ENCODE measurements at regions not wholly inside any gene's neighbourhood (a gene's known extent, or its start where the extent isn't known, plus 50 kb on each side); places are given as distances from the start of the nearest gene placed in this dataset.

- DNase-seq: no peak
Observed at GRCh38 chr3:81041331-81041730, 720.1 kb downstream of the GBE1 start.

- no peak for DNase-seq
Observed at GRCh38 chr3:81040107-81040506, 721.3 kb downstream of the GBE1 start.

- DNase-seq: no peak
Observed at GRCh38 chr3:81033684-81034083, 727.8 kb downstream of the GBE1 start.

- no peak for DNase-seq
Observed at GRCh38 chr3:81033185-81033584, 728.3 kb downstream of the GBE1 start.

GRCh38 chr3:81029861-81030260 lies 731.6 kb downstream of the GBE1 start:
- no peak for DNase-seq

GRCh38 chr3:81027344-81027743 lies 734.1 kb downstream of the GBE1 start:
- DNase-seq: no peak

- no peak for DNase-seq
Observed at GRCh38 chr3:81024560-81024959, 736.9 kb downstream of the GBE1 start.

- DNase-seq: no peak
Observed at GRCh38 chr3:81022339-81022738, 739.1 kb downstream of the GBE1 start.

- no peak for DNase-seq
Observed at GRCh38 chr3:81013360-81013759, 748.1 kb downstream of the GBE1 start.

GRCh38 chr3:81005992-81006391 lies 755.5 kb downstream of the GBE1 start:
- no peak for DNase-seq

GRCh38 chr3:81003817-81004216 lies 757.6 kb downstream of the GBE1 start:
- no peak for DNase-seq

GRCh38 chr3:81003008-81003645 lies 758.3 kb downstream of the GBE1 start:
- no peak for DNase-seq

GRCh38 chr3:80999481-80999880 lies 762.0 kb downstream of the GBE1 start:
- no peak for DNase-seq

GRCh38 chr3:80998022-80998421 lies 763.4 kb downstream of the GBE1 start:
- no peak for DNase-seq

- no peak for DNase-seq
Observed at GRCh38 chr3:80997622-80998021, 763.8 kb downstream of the GBE1 start.

- no peak for DNase-seq
Observed at GRCh38 chr3:80994767-80995166, 766.7 kb downstream of the GBE1 start.

GRCh38 chr3:80994085-80994665 lies 767.3 kb downstream of the GBE1 start:
- DNase-seq: no peak

- no peak for DNase-seq
Observed at GRCh38 chr3:80993241-80993945, 768.1 kb downstream of the GBE1 start.

- DNase-seq: no peak
Observed at GRCh38 chr3:80983753-80984152, 777.7 kb downstream of the GBE1 start.

GRCh38 chr3:80978216-80978969 lies 783.1 kb downstream of the GBE1 start:
- DNase-seq: no peak

GRCh38 chr3:80970292-80970691 lies 791.2 kb downstream of the GBE1 start:
- DNase-seq: no peak

- no peak for DNase-seq
Observed at GRCh38 chr3:80929576-80929975, 831.9 kb downstream of the GBE1 start.

- DNase-seq: no peak
Observed at GRCh38 chr3:80914854-80915253, 846.6 kb downstream of the GBE1 start.

- no peak for DNase-seq
Observed at GRCh38 chr3:80898211-80898610, 863.2 kb downstream of the GBE1 start.
